A673 (cell line): ENCODE measurements at regions not wholly inside any gene's neighbourhood (a gene's known extent, or its start where the extent isn't known, plus 50 kb on each side); places are given as distances from the start of the nearest gene placed in this dataset.

ENCODE experiments used
- BruUV-seq: library from RNA; stranded (reverse); fragments of 400-500 nt; replicated peaks from 2 replicates; lab custom pipeline; 2021; lab: Mats Ljungman, UMichigan
- CTCF ChIA-PET: fragments of 300-600 bp; sonication (Branson Sonifier 250); formaldehyde crosslinking; loops from one replicate; lab custom pipeline; 2022; ENCODE audit warnings: antibody characterized with exemption; lab: Charles Lee
- POLR2A ChIA-PET: fragments of 300-600 bp; sonication (Branson Sonifier 250); formaldehyde crosslinking; loops from one replicate; lab custom pipeline; 2022; ENCODE audit warnings: antibody characterized with exemption; ENCODE audit not compliant: low non-redundant PET; lab: Charles Lee
- DNase-seq: peaks from one replicate; pipeline ENCODE4 v3.0.0-alpha.2; 2015; ENCODE audit warnings: low spot score
- H3K27ac ChIP-seq: fragments of 200-600 bp; sonication (generic); 2 replicates; pipeline ENCODE4 v1.5.1; 2016; ENCODE audit warnings: mixed run types, low read depth, mild to moderate bottlenecking, mixed read lengths, antibody characterized with exemption, low read length; ENCODE audit not compliant: poor library complexity, severe bottlenecking
- H3K27me3 ChIP-seq: fragments of 200-600 bp; sonication (generic); replicated peaks from 2 replicates; pipeline ENCODE4 v1.6.1; 2017; ENCODE audit warnings: mixed run types, low read depth, mild to moderate bottlenecking, mixed read lengths, antibody characterized with exemption, low read length; ENCODE audit not compliant: insufficient read depth, poor library complexity
- H3K36me3 ChIP-seq: fragments of 200-600 bp; sonication (generic); 2 replicates; pipeline ENCODE4 v1.6.1; 2016; ENCODE audit warnings: mixed run types, mild to moderate bottlenecking, mixed read lengths, antibody characterized with exemption, low read length; ENCODE audit not compliant: insufficient read depth, poor library complexity, severe bottlenecking
- H3K4me1 ChIP-seq: fragments of 200-600 bp; sonication (generic); 2 replicates; pipeline ENCODE4 v1.6.1; 2017; ENCODE audit warnings: mixed run types, mild to moderate bottlenecking, mixed read lengths, antibody characterized with exemption, low read length; ENCODE audit not compliant: insufficient read depth, poor library complexity, severe bottlenecking
- H3K4me3 ChIP-seq: fragments of 200-600 bp; sonication (generic); 2 replicates; pipeline ENCODE4 v1.5.1; 2016; ENCODE audit warnings: low read depth, mixed run types, mild to moderate bottlenecking, mixed read lengths, low read length; ENCODE audit not compliant: poor library complexity, severe bottlenecking
- H3K9me3 ChIP-seq: fragments of 200-600 bp; sonication (generic); 2 replicates; pipeline ENCODE4 v1.6.1; 2016; ENCODE audit warnings: mixed run types, low read depth, mild to moderate bottlenecking, mixed read lengths, antibody characterized with exemption, low read length; ENCODE audit not compliant: poor library complexity, severe bottlenecking
- CTCF ChIP-seq: fragments of 300-800, 200-600 bp; sonication (generic); conservative IDR thresholded peaks from 2 replicates; pipeline ENCODE4 v1.5.1; 2017; ENCODE audit warnings: low read depth, mild to moderate bottlenecking, antibody characterized with exemption, low read length, moderate library complexity, mixed read lengths
- EZH2 ChIP-seq: fragments of 200-600 bp; sonication (generic); IDR thresholded peaks from 2 replicates; pipeline ENCODE4 v1.6.1; 2017; ENCODE audit warnings: borderline replicate concordance, low read depth, mild to moderate bottlenecking, mixed read lengths, antibody characterized with exemption, low read length; ENCODE audit not compliant: poor library complexity, severe bottlenecking
- intact Hi-C: fragments of 100-400 bp; cut with micrococcal nuclease; formaldehyde crosslinking; loops from one replicate; pipeline ENCODE4 v1.10.0; 2022; ENCODE audit not compliant: unreplicated experiment

- H3K27ac ChIP-seq = no peak overlapping the region
- no peak for DNase-seq
- ChIA-PET CTCF (no interaction called here), POLR2A (no interaction called here)
- H3K4me1 ChIP-seq = no peaks in the 10 kb centered on the region
- H3K9me3 ChIP-seq = no peaks in the 10 kb centered on the region
- TF ChIP-seq EZH2 (no peak), CTCF (no peak)
- no peak overlapping the region for H3K4me3 ChIP-seq
- intact Hi-C loops = no loop called here
- BruUV-seq = no TSS peak
- no peaks in the 10 kb centered on the region for H3K36me3 ChIP-seq
- H3K27me3 ChIP-seq = no peaks in the 10 kb centered on the region
Observed at GRCh38 chr2:62372824-62373223, 133.2 kb downstream of the TMEM17 start.

- no TSS peak for BruUV-seq
- Histone ChIP-seq H3K4me1 (no peaks in the 10 kb centered on the region), H3K4me3 (no peak overlapping the region), H3K27me3 (no peaks in the 10 kb centered on the region), H3K9me3 (no peaks in the 10 kb centered on the region), H3K36me3 (no peaks in the 10 kb centered on the region), H3K27ac (no peak overlapping the region)
- TF ChIP-seq CTCF = no peak
- TF ChIP-seq EZH2 = no peak
- no peak for DNase-seq
- POLR2A ChIA-PET = interaction anchor here (0.7 kb wide), 1 partner anchor 68 kb away, joined by 6 read pairs; no protein-coding TSS in a partner anchor
- intact Hi-C loops = no loop called here
- CTCF ChIA-PET = no interaction called here
Observed at GRCh38 chr2:62370321-62371250, 135.4 kb downstream of the TMEM17 start.

- intact Hi-C loops = no loop called here
- H3K27me3 ChIP-seq = no peaks in the 10 kb centered on the region
- no peaks in the 10 kb centered on the region for H3K36me3 ChIP-seq
- no peak overlapping the region for H3K27ac ChIP-seq
- ChIA-PET POLR2A (no interaction called here), CTCF (no interaction called here)
- H3K4me3 ChIP-seq = no peak overlapping the region
- no peaks in the 10 kb centered on the region for H3K9me3 ChIP-seq
- H3K4me1 ChIP-seq = no peaks in the 10 kb centered on the region
- TF ChIP-seq CTCF (no peak), EZH2 (no peak)
- BruUV-seq = no TSS peak
- DNase-seq = no peak
Observed at GRCh38 chr2:62369541-62370202, 136.3 kb downstream of the TMEM17 start.
